ENCODE measurements at regions not wholly inside any gene's neighbourhood (a gene's known extent, or its start where the extent isn't known, plus 50 kb on each side); places are given as distances from the start of the nearest gene placed in this dataset.
"Not testable (repeated sequence)": the region's sequence is repeated elsewhere in the genome, so short reads cannot be mapped to it uniquely, and the experiment has no call there.

DNA sequence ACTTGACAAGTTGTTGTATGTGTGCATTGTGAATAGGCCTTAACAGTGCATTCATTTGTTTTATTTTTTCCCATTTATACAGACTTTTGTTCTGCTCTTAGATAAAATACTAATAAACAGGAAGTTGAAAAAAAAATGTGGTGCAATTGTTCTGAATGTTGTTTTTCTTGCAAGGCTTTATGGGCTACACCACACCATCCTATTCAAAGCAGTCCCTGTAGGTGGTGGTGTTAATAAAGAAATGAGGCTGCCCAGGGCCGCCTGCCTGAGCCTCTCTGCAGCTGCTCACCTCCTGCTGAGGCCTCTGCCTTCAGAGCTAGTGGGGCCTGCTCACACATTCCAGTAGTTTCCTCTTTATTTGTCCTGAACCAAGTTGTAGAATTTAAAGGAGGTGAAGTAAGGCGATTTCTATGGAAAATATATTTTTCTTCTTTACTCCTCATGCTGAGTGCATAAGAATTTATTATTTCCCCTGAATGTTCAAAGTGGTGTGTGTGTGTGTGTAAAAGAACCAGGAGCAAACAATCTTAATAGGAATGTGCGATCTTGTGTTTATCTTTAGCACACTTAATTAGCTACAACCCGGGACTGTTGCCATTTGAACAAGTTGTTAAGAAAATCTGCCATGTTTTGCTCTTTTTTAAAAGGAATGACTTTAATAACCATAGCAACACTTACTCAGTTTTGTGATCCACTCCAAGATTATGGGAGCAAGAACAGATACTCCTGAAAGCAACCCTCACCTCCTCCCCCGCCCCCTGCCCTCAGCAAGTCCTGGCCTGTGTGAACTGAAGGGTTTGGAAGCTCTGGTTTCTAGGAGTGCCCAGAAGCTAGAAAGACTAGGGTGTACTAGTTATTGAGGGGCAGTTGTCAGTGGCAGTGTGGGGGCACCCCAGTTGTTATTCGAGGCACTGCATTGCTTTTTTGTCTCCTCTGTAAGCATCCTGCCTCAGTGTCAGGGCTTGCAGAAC, 251.6 kb upstream of the PLGLB2 start:
- peaks cover 21% of the 10 kb centered on the region for H3F3A ChIP-seq (ENCODE audit: insufficient read depth)
- H3K36me3 ChIP-seq (ENCODE audit: low read depth); H2AFZ ChIP-seq; H3K9ac ChIP-seq; in situ Hi-C loops (cut with MboI); H3K27me3 ChIP-seq (replicated peaks; ENCODE audit: insufficient read depth); H3K9me2 ChIP-seq (ENCODE audit: insufficient read depth); H3K9me3 ChIP-seq (ENCODE audit: low read depth); H3K4me3 ChIP-seq; H3K4me2 ChIP-seq (ENCODE audit: unreplicated experiment); H4K20me1 ChIP-seq (ENCODE audit: insufficient read depth): not testable (repeated sequence)
- peak overlapping the region; percentile 37; the same call in 1 of the 2 replicates for H3K27ac ChIP-seq
- 22 to 33% methylated on average over 3 of the region's 6 CpGs for WGBS, 2 experiments (ENCODE audit: low coverage in 1 of 2, low lambda C conversion rate in 2 of 2, missing lambda C conversion rate in 2 of 2)
- peaks cover 75% of the 10 kb centered on the region for H3K79me2 ChIP-seq (ENCODE audit: insufficient read depth)
- DNase-seq: peak; percentile 30
- peaks cover 17% of the 10 kb centered on the region for H3K4me1 ChIP-seq (ENCODE audit: insufficient read depth)

- H3K27ac ChIP-seq; H3K4me2 ChIP-seq (ENCODE audit: unreplicated experiment); H3K9ac ChIP-seq; H3K4me3 ChIP-seq; in situ Hi-C loops (cut with MboI); H3K9me2 ChIP-seq (ENCODE audit: insufficient read depth); H3K36me3 ChIP-seq (ENCODE audit: low read depth); H4K20me1 ChIP-seq (ENCODE audit: insufficient read depth); H2AFZ ChIP-seq; H3K27me3 ChIP-seq (replicated peaks; ENCODE audit: insufficient read depth); DNase-seq; H3K9me3 ChIP-seq (ENCODE audit: low read depth): not testable (repeated sequence)
- Histone ChIP-seq H3K4me1 (ENCODE audit: insufficient read depth) (peaks cover 17% of the 10 kb centered on the region), H3K79me2 (ENCODE audit: insufficient read depth) (peaks cover 68% of the 10 kb centered on the region), H3F3A (ENCODE audit: insufficient read depth) (peaks cover 17% of the 10 kb centered on the region)
- WGBS, 2 experiments (ENCODE audit: low coverage in 1 of 2, low lambda C conversion rate in 2 of 2, missing lambda C conversion rate in 2 of 2): 70 to 80% methylated on average over 2 of the region's 3 CpGs
These were observed 250.8 kb upstream of the PLGLB2 start for GRCh38 chr2:87497135-87497534.

- DNase-seq; H2AFZ ChIP-seq; H3K9me2 ChIP-seq (ENCODE audit: insufficient read depth); H3K4me3 ChIP-seq; H3K9ac ChIP-seq; in situ Hi-C loops (cut with MboI); H3K4me2 ChIP-seq (ENCODE audit: unreplicated experiment); H3K9me3 ChIP-seq (ENCODE audit: low read depth); H3K27me3 ChIP-seq (replicated peaks; ENCODE audit: insufficient read depth); H4K20me1 ChIP-seq (ENCODE audit: insufficient read depth); H3K36me3 ChIP-seq (ENCODE audit: low read depth): not testable (repeated sequence)
- H3K79me2 ChIP-seq (ENCODE audit: insufficient read depth): peaks cover 67% of the 10 kb centered on the region
- peaks cover 17% of the 10 kb centered on the region for H3K4me1 ChIP-seq (ENCODE audit: insufficient read depth)
- WGBS, 2 experiments (ENCODE audit: low coverage in 1 of 2, low lambda C conversion rate in 2 of 2, missing lambda C conversion rate in 2 of 2): 94 to 95% methylated on average over 3 to 4 of the region's 4 CpGs
- H3K27ac ChIP-seq: peak overlapping the region; percentile 36
- peaks cover 17% of the 10 kb centered on the region for H3F3A ChIP-seq (ENCODE audit: insufficient read depth)
These were observed 250.2 kb upstream of the PLGLB2 start for GRCh38 chr2:87497700-87498099.

- H3K27me3 ChIP-seq (replicated peaks; ENCODE audit: insufficient read depth); H3K9me2 ChIP-seq (ENCODE audit: insufficient read depth); H2AFZ ChIP-seq; H3K36me3 ChIP-seq (ENCODE audit: low read depth); H4K20me1 ChIP-seq (ENCODE audit: insufficient read depth); H3K9me3 ChIP-seq (ENCODE audit: low read depth); DNase-seq; in situ Hi-C loops (cut with MboI): not testable (repeated sequence)
- peaks cover 17% of the 10 kb centered on the region for H3F3A ChIP-seq (ENCODE audit: insufficient read depth)
- 45 to 61% methylated on average over 6 to 8 of the region's 12 CpGs for WGBS, 2 experiments (ENCODE audit: low coverage in 1 of 2, low lambda C conversion rate in 2 of 2, missing lambda C conversion rate in 2 of 2)
- peak overlapping the region; percentile 42; the same call in 1 of the 2 replicates for H3K9ac ChIP-seq
- H3K4me2 ChIP-seq (ENCODE audit: unreplicated experiment): peak overlapping the region; percentile 48
- peaks cover 17% of the 10 kb centered on the region for H3K4me1 ChIP-seq (ENCODE audit: insufficient read depth)
- H3K27ac ChIP-seq: peak overlapping the region; percentile 59
- peaks cover 69% of the 10 kb centered on the region for H3K79me2 ChIP-seq (ENCODE audit: insufficient read depth)
- peak overlapping the region; percentile 45 for H3K4me3 ChIP-seq
These were observed 249.6 kb upstream of the PLGLB2 start for GRCh38 chr2:87498169-87498853.

DNA sequence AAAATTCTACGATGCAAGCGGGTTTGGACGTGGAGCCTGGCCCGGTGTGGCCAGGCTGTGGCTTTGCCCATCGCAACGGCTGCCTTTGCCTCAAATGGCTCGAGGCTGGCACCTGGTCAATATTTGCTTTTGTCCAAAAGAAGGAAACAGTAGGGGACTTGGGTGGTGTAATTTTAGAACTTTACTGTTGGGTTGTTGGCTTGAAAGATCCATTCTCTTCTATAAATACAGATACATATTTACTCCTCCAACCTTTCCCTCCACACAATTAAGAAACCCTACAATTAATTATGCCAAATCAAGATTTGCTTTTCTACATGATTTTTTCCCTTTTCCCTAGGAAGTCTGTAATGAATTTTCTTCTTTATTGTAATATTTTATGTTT, 249.0 kb upstream of the PLGLB2 start:
- peak overlapping the region; percentile 45 for H3K4me3 ChIP-seq
- H3K9me3 ChIP-seq (ENCODE audit: low read depth); DNase-seq; H2AFZ ChIP-seq; H4K20me1 ChIP-seq (ENCODE audit: insufficient read depth); H3K27me3 ChIP-seq (replicated peaks; ENCODE audit: insufficient read depth); H3K9me2 ChIP-seq (ENCODE audit: insufficient read depth); in situ Hi-C loops (cut with MboI); H3K36me3 ChIP-seq (ENCODE audit: low read depth): not testable (repeated sequence)
- H3K27ac ChIP-seq: peak overlapping the region; percentile 59
- peaks cover 63% of the 10 kb centered on the region for H3K79me2 ChIP-seq (ENCODE audit: insufficient read depth)
- 0 to 41% methylated on average over 3 to 4 of the region's 7 CpGs for WGBS, 2 experiments (ENCODE audit: low coverage in 1 of 2, low lambda C conversion rate in 2 of 2, missing lambda C conversion rate in 2 of 2)
- peak overlapping the region; percentile 48 for H3K4me2 ChIP-seq (ENCODE audit: unreplicated experiment)
- H3K9ac ChIP-seq: peak overlapping the region; percentile 42; the same call in 1 of the 2 replicates
- H3K4me1 ChIP-seq (ENCODE audit: insufficient read depth): peaks cover 17% of the 10 kb centered on the region
- H3F3A ChIP-seq (ENCODE audit: insufficient read depth): peaks cover 17% of the 10 kb centered on the region

- H4K20me1 ChIP-seq (ENCODE audit: insufficient read depth); DNase-seq; H3K9me3 ChIP-seq (ENCODE audit: low read depth); H3K4me3 ChIP-seq; H3K9ac ChIP-seq; H3K4me2 ChIP-seq (ENCODE audit: unreplicated experiment); in situ Hi-C loops (cut with MboI); H3K27me3 ChIP-seq (replicated peaks; ENCODE audit: insufficient read depth); H2AFZ ChIP-seq; H3K9me2 ChIP-seq (ENCODE audit: insufficient read depth); H3K36me3 ChIP-seq (ENCODE audit: low read depth): not testable (repeated sequence)
- Histone ChIP-seq H3K79me2 (ENCODE audit: insufficient read depth) (peaks cover 61% of the 10 kb centered on the region), H3K27ac (peak overlapping the region; percentile 46), H3F3A (ENCODE audit: insufficient read depth) (peaks cover 15% of the 10 kb centered on the region), H3K4me1 (ENCODE audit: insufficient read depth) (peaks cover 17% of the 10 kb centered on the region)
- WGBS, 2 experiments (ENCODE audit: low coverage in 1 of 2, low lambda C conversion rate in 2 of 2, missing lambda C conversion rate in 2 of 2): 63 to 74% methylated on average over 5 to 6 of the region's 6 CpGs
These were observed 248.0 kb upstream of the PLGLB2 start for GRCh38 chr2:87499860-87500259.

- H3K36me3 ChIP-seq (ENCODE audit: low read depth); H3K4me3 ChIP-seq; H3K9me3 ChIP-seq (ENCODE audit: low read depth); H2AFZ ChIP-seq; H4K20me1 ChIP-seq (ENCODE audit: insufficient read depth); H3K27me3 ChIP-seq (replicated peaks; ENCODE audit: insufficient read depth); DNase-seq; H3K9me2 ChIP-seq (ENCODE audit: insufficient read depth); H3F3A ChIP-seq (ENCODE audit: insufficient read depth); in situ Hi-C loops (cut with MboI): not testable (repeated sequence)
- Histone ChIP-seq H3K4me2 (ENCODE audit: unreplicated experiment) (peak overlapping the region; percentile 44), H3K79me2 (ENCODE audit: insufficient read depth) (peaks cover 56% of the 10 kb centered on the region), H3K27ac (peak overlapping the region; percentile 46), H3K4me1 (ENCODE audit: insufficient read depth) (peaks cover 13% of the 10 kb centered on the region), H3K9ac (peak overlapping the region; percentile 24; the same call in 1 of the 2 replicates)
These were observed 247.5 kb upstream of the PLGLB2 start for GRCh38 chr2:87500421-87500820.
